GM10266 (cell line): ENCODE measurements at regions not wholly inside any gene's neighbourhood (a gene's known extent, or its start where the extent isn't known, plus 50 kb on each side); places are given as distances from the start of the nearest gene placed in this dataset.

Source experiments
- DNase-seq: peaks from one replicate; pipeline ENCODE4 v3.0.0; 2012; ENCODE audit errors: extremely low spot score
- TF ChIP-seq, protein P1 (sequence below): IDR thresholded peaks from 2 replicates; pipeline ENCODE4 v1.5.1; 2012; ENCODE audit warnings: mild to moderate bottlenecking, low read depth; ENCODE audit not compliant: control insufficient read depth, insufficient read depth; ENCODE audit errors: missing control alignments

DNA sequence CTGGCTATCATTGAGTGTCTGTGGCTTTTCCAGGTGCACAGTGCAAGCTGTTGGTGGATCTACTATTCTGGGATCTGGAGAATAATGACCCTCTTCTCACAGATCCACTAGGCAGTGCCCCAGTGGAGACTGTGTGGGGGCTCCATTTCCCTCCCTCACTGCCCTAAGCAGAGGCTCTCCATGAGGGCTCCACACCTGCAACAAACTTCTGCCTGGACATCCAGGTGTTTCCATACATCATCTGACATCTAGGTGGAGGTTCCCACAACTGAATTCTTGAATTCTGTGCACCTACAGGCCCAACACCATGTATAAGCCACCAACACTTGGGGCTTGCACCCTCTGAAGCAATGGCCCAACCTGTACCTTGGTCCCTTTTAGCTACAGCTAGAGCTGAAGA is 775.4 kb upstream of the CDH2 start:
- DNase-seq, result no peak
- TF ChIP-seq, protein P1, sequence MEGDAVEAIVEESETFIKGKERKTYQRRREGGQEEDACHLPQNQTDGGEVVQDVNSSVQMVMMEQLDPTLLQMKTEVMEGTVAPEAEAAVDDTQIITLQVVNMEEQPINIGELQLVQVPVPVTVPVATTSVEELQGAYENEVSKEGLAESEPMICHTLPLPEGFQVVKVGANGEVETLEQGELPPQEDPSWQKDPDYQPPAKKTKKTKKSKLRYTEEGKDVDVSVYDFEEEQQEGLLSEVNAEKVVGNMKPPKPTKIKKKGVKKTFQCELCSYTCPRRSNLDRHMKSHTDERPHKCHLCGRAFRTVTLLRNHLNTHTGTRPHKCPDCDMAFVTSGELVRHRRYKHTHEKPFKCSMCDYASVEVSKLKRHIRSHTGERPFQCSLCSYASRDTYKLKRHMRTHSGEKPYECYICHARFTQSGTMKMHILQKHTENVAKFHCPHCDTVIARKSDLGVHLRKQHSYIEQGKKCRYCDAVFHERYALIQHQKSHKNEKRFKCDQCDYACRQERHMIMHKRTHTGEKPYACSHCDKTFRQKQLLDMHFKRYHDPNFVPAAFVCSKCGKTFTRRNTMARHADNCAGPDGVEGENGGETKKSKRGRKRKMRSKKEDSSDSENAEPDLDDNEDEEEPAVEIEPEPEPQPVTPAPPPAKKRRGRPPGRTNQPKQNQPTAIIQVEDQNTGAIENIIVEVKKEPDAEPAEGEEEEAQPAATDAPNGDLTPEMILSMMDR, result no peak

DNA sequence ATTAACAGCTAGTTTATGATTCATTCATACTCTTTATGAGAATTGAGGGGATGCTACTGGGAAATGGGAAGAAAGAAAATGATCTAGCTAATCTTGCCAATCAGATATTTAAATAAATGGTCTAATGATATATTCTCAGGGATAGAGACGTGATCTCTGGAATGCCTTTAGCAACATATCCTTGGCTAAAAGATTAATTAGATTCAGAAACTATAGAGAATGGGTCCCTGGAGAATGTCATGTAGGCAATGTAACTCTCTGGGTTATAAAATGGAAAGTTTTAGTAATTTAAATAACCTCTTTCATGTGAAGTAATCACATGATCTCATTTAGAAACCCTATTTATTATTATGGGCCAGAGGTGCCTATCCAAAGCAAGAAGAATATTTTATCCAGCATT is 771.0 kb upstream of the CDH2 start:
- DNase-seq, result no peak
- TF ChIP-seq, protein P1, result no peak

DNA sequence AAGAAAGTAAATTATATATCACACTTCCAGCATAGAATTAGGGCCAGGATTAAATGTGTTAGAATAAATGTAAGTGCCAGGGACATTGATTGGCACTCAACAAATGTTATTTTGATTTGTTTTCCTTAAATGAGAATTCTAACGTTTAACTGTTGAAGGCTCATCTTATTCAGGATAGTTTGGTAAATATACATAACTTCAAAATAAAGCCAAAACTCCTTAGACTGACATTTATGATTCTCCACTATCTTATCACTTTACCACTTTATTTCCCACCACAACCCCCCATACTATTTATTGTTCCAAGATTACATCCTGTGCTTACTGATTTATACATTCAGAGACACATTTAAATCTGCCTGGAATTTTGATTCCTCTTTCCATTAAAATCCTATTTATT is 769.5 kb upstream of the CDH2 start:
- TF ChIP-seq, protein P1, result no peak
- DNase-seq, result no peak

DNA sequence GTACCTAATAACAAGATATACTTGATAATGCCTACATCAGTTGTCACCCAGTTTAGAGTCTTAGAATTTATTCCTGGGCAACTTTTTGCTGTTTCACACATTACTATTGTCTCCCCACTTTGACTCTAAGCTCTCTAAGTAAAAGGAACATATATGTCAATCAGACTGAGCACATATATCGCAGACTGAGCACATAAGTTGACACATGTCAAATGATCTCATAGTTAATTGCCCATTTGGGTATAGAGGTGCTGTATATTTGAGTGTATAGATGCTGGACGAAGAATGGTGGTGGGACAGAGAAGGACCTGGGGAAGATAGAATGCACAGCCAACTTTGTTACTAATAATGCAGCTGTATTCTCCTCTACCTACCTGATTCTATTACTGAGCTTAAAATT is 746.0 kb upstream of the CDH2 start:
- no peak for DNase-seq
- TF ChIP-seq, protein P1, result no peak

DNA sequence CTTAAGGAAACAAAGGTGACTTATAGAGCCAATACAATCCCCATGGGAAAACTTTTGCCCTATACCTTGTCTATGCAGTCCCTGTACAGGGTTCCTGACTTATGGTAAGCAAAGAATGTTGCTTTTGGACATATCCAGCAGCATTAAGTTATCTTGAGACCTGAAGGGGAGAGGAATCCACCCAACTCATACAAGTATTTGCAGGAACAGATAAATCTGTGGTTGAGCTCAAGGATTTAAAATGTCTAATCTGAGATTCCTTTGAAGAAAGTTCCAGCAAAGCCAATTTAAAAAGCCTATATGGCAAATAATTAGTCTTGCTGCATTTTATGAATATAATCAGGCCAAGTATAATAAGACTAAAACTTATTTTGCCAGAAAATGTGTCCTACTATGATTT is 739.5 kb upstream of the CDH2 start:
- TF ChIP-seq, protein P1, result no peak
- no peak for DNase-seq

DNA sequence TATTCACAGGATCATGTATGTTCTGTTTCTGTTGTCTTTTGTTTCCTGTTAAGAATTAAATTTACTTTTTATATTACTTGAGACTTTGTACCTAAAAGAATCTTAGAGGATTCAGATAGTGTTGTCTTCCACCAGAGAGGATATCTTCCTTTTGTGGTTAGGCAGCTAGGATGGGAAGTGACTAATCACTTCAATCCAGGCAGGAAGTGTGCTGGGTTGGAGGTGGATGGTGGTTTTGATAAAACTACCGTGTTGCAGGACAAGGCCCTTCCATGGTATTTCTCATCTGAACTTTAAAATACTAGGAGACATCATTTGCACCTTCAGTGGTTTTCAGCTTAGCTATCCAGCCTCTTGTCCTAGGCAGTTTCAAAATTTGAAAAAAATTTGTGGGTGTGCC is 728.6 kb upstream of the CDH2 start:
- TF ChIP-seq, protein P1, result no peak

DNA sequence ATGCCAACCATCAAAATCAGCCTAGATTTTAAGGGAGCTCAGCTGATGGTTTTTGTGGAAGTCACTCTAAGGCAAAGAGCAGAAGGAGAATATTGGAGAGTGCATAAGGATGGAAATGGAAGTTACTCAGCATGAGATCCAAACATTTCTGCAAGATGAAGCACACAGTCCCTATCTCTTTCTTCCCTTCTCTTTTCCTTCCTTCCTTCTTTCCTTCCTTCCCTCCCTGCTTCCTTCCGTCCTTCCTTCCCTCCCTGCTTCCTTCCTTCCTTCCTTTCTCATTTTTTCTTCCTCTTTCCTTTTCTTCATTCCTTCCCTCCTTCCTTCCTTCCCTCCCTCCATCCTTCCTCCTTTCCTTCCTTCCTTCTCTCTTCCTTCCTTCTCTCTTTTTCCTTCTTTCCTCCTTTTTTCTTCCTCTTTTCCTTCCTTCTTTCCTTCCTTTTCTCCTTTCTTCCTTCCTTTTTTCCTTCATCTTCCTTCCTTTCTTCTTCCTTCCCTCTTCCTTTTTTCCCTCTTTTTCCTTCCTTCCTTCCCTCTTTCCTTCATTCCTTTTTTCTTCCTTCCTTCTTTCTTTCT is 727.9 kb upstream of the CDH2 start:
- no peak for DNase-seq
- TF ChIP-seq, protein P1, result no peak

More for the DNA sequence above, 728.6 kb upstream of the CDH2 start:
- DNase-seq, result no peak
